ENCODE measurements at regions not wholly inside any gene's neighbourhood (a gene's known extent, or its start where the extent isn't known, plus 50 kb on each side); places are given as distances from the start of the nearest gene placed in this dataset.

DNA sequence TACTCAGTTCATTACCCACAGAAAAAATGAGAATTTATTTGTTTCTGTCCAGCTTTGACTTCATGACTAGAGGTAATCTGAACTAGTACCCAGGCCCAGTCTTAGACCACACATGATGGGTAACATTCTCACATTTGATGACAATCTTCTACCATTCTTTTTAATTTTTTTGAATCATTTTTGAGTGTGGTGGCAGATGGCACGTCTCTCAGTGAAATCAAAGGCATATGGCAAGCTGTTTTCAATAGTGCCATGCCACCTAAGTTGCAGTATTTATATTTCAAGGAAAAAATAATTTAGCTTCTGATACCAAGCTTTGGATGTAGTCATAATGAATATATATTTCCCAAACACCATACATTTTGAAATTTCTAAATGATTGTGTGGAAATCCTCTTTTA lies 88.8 kb upstream of the HS3ST5 start:
- TF ChIP-seq, protein P1, sequence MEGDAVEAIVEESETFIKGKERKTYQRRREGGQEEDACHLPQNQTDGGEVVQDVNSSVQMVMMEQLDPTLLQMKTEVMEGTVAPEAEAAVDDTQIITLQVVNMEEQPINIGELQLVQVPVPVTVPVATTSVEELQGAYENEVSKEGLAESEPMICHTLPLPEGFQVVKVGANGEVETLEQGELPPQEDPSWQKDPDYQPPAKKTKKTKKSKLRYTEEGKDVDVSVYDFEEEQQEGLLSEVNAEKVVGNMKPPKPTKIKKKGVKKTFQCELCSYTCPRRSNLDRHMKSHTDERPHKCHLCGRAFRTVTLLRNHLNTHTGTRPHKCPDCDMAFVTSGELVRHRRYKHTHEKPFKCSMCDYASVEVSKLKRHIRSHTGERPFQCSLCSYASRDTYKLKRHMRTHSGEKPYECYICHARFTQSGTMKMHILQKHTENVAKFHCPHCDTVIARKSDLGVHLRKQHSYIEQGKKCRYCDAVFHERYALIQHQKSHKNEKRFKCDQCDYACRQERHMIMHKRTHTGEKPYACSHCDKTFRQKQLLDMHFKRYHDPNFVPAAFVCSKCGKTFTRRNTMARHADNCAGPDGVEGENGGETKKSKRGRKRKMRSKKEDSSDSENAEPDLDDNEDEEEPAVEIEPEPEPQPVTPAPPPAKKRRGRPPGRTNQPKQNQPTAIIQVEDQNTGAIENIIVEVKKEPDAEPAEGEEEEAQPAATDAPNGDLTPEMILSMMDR (IDR thresholded peaks at IDR 0.05; ENCODE audit: low read length), result no peak
- TF ChIP-seq EZH2 (optimal IDR thresholded peaks at IDR 0.05; ENCODE audit: low read depth, low read length), result no peak
